IMR-90 (cell line): ENCODE measurements at regions not wholly inside any gene's neighbourhood (a gene's known extent, or its start where the extent isn't known, plus 50 kb on each side); places are given as distances from the start of the nearest gene placed in this dataset.

Experiments
- ATAC-seq: fragments of 200-7000 bp; cut with Tn5 transposase; 2 replicates; pipeline ENCODE4 v1.9.1; 2020; ENCODE audit warnings: low read depth, mild to moderate bottlenecking, moderate library complexity
- BruUV-seq: library from RNA; stranded (reverse); fragments of 400-500 nt; replicated peaks from 2 replicates; lab custom pipeline; 2021; lab: Mats Ljungman, UMichigan
- CTCF ChIA-PET: fragments of 300-600 bp; formaldehyde crosslinking; extraction: SDS; loops from one replicate; lab custom pipeline; 2021; ENCODE audit warnings: antibody characterized with exemption; lab: Yijun Ruan, JAX
- POLR2A ChIA-PET: fragments of 300-600 bp; sonication (Branson Sonifier 250); formaldehyde crosslinking; loops from one replicate; lab custom pipeline; 2022; ENCODE audit warnings: antibody characterized with exemption; ENCODE audit not compliant: unreplicated experiment; lab: Charles Lee
- DNase-seq: peaks from one replicate; pipeline ENCODE4 v3.0.0; 2013
- H2AFZ ChIP-seq: replicated peaks from 2 replicates; pipeline ENCODE3; 2013; ENCODE audit warnings: low read length, mild to moderate bottlenecking; ENCODE audit not compliant: poor library complexity
- H2AK5ac ChIP-seq: 2 replicates; pipeline ENCODE4 v1.6.1; 2013; ENCODE audit warnings: low read depth, low read length, inconsistent platforms
- H2AK9ac ChIP-seq: replicated peaks from 2 replicates; pipeline ENCODE3; 2013; ENCODE audit warnings: mild to moderate bottlenecking, low read depth, low read length, moderate library complexity; ENCODE audit not compliant: poor library complexity
- H2BK120ac ChIP-seq: 2 replicates; pipeline ENCODE4 v1.6.1; 2013; ENCODE audit warnings: low read depth, low read length, inconsistent platforms
- H2BK15ac ChIP-seq: 3 replicates; pipeline ENCODE4 v1.6.1; 2013; ENCODE audit warnings: low read depth, low read length, inconsistent platforms
- H2BK20ac ChIP-seq: 2 replicates; pipeline ENCODE4 v1.6.1; 2013; ENCODE audit warnings: low read depth, mild to moderate bottlenecking, inconsistent platforms, low read length, moderate library complexity
- H2BK5ac ChIP-seq: 2 replicates; pipeline ENCODE4 v1.6.1; 2013; ENCODE audit warnings: mild to moderate bottlenecking, low read depth, low read length, inconsistent platforms; ENCODE audit not compliant: poor library complexity, severe bottlenecking
- H3K14ac ChIP-seq: replicated peaks from 2 replicates; pipeline ENCODE4 v1.6.1; 2013; ENCODE audit warnings: low read depth, low read length, inconsistent platforms
- H3K18ac ChIP-seq: 2 replicates; pipeline ENCODE4 v1.6.1; 2013; ENCODE audit warnings: low read depth, low read length, control low read depth
- H3K23ac ChIP-seq: 2 replicates; pipeline ENCODE4 v1.6.1; 2013; ENCODE audit warnings: low read depth, low read length, inconsistent platforms
- H3K27ac ChIP-seq: 2 replicates; pipeline ENCODE4 v1.5.1; 2013; ENCODE audit warnings: mild to moderate bottlenecking, control low read depth, low read length; ENCODE audit not compliant: insufficient read depth
- H3K27me3 ChIP-seq: 2 replicates; pipeline ENCODE4 v1.6.1; 2013; ENCODE audit warnings: low read length; ENCODE audit not compliant: control insufficient read depth, insufficient read depth
- H3K36me3 ChIP-seq: 2 replicates; pipeline ENCODE4 v1.6.1; 2013; ENCODE audit warnings: low read length, mixed read lengths; ENCODE audit not compliant: control insufficient read depth, insufficient read depth
- H3K4ac ChIP-seq: 2 replicates; pipeline ENCODE4 v1.6.1; 2013; ENCODE audit warnings: low read depth, low read length, inconsistent platforms
- H3K4me1 ChIP-seq: 2 replicates; pipeline ENCODE4 v1.6.1; 2013; ENCODE audit warnings: low read length, mixed read lengths; ENCODE audit not compliant: control insufficient read depth, insufficient read depth
- H3K4me2 ChIP-seq: 2 replicates; pipeline ENCODE4 v1.6.1; 2013; ENCODE audit warnings: low read depth, mild to moderate bottlenecking, control low read depth, low read length, moderate library complexity
- H3K4me3 ChIP-seq: 2 replicates; pipeline ENCODE4 v1.5.1; 2013; ENCODE audit warnings: low read depth, mild to moderate bottlenecking, control low read depth, low read length, moderate library complexity; ENCODE audit not compliant: insufficient read depth
- H3K56ac ChIP-seq: 2 replicates; pipeline ENCODE4 v1.6.1; 2013; ENCODE audit warnings: low read length, inconsistent platforms; ENCODE audit not compliant: insufficient read depth; ENCODE audit errors: extremely low read depth
- H3K79me1 ChIP-seq, 2 experiments: 2 replicates each; pipeline ENCODE4 v1.6.1; 2013; ENCODE audit warnings: low read length in 2 of 2, inconsistent platforms in 1 of 2, low read depth in 1 of 2
- H3K9ac ChIP-seq: 2 replicates; pipeline ENCODE4 v1.6.1; 2013; ENCODE audit warnings: low read depth, low read length, control low read depth
- H3K9me1 ChIP-seq: 2 replicates; pipeline ENCODE4 v1.6.1; 2013; ENCODE audit warnings: low read length, inconsistent platforms; ENCODE audit not compliant: insufficient read depth
- H3K9me3 ChIP-seq: 2 replicates; pipeline ENCODE4 v1.6.1; 2013; ENCODE audit warnings: low read length; ENCODE audit not compliant: control insufficient read depth, insufficient read depth
- H4K20me1 ChIP-seq: 2 replicates; pipeline ENCODE4 v1.6.1; 2013; ENCODE audit warnings: low read length, inconsistent platforms; ENCODE audit not compliant: insufficient read depth
- H4K5ac ChIP-seq: 2 replicates; pipeline ENCODE4 v1.6.1; 2013; ENCODE audit warnings: mild to moderate bottlenecking, low read depth, low read length, control low read depth
- H4K8ac ChIP-seq, 2 experiments: 2 replicates each; pipeline ENCODE4 v1.6.1; 2013; ENCODE audit warnings: low read depth in 2 of 2, low read length in 2 of 2, control low read depth in 1 of 2, inconsistent platforms in 1 of 2
- H4K91ac ChIP-seq: 2 replicates; pipeline ENCODE4 v1.6.1; 2013; ENCODE audit warnings: low read depth, low read length, inconsistent platforms; ENCODE audit not compliant: insufficient read depth
- BHLHE40 ChIP-seq: fragments of 150-350 bp; IDR thresholded peaks from 2 replicates; pipeline ENCODE4 v1.6.1; 2016; ENCODE audit warnings: mild to moderate bottlenecking, low read depth, low read length
- CEBPB ChIP-seq: IDR thresholded peaks from 2 replicates; pipeline ENCODE4 v1.6.1; 2012; ENCODE audit warnings: low read depth, low read length, improper control_type of control experiment
- CHD1 ChIP-seq: IDR thresholded peaks from 2 replicates; pipeline ENCODE4 v1.6.1; 2012; ENCODE audit warnings: low read depth, low read length, improper control_type of control experiment
- FOS ChIP-seq: fragments of 150-350 bp; IDR thresholded peaks from 2 replicates; pipeline ENCODE4 v1.6.1; 2016; ENCODE audit warnings: low read depth, low read length
- MAFK ChIP-seq: IDR thresholded peaks from 2 replicates; pipeline ENCODE4 v1.6.1; 2012; ENCODE audit warnings: low read depth, low read length, improper control_type of control experiment
- MAZ ChIP-seq: IDR thresholded peaks from 2 replicates; pipeline ENCODE4 v1.6.1; 2012; ENCODE audit warnings: low read depth, mild to moderate bottlenecking, low read length, improper control_type of control experiment, moderate library complexity, borderline replicate concordance
- MXI1 ChIP-seq: IDR thresholded peaks from 2 replicates; pipeline ENCODE4 v1.6.1; 2012; ENCODE audit warnings: low read depth, mild to moderate bottlenecking, low read length, moderate library complexity, borderline replicate concordance
- NFE2L2 ChIP-seq: fragments of 150-350 bp; IDR thresholded peaks from 2 replicates; pipeline ENCODE4 v1.6.1; 2016; ENCODE audit warnings: low read depth, mild to moderate bottlenecking, low read length
- POLR2A ChIP-seq: IDR thresholded peaks from 2 replicates; pipeline ENCODE4 v1.6.1; 2012; ENCODE audit warnings: mild to moderate bottlenecking, low read depth, low read length
- RAD21 ChIP-seq: IDR thresholded peaks from 2 replicates; pipeline ENCODE4 v1.6.1; 2012; ENCODE audit warnings: low read length, improper control_type of control experiment
- RCOR1 ChIP-seq: IDR thresholded peaks from 2 replicates; pipeline ENCODE4 v1.6.1; 2012; ENCODE audit warnings: mild to moderate bottlenecking, low read length, improper control_type of control experiment; ENCODE audit not compliant: insufficient replicate concordance
- RFX5 ChIP-seq: IDR thresholded peaks from 2 replicates; pipeline ENCODE4 v1.8.0; 2012; ENCODE audit warnings: low read depth, mild to moderate bottlenecking, low read length, moderate library complexity
- SMC3 ChIP-seq: fragments of 150-350 bp; IDR thresholded peaks from 2 replicates; pipeline ENCODE4 v1.6.1; 2016; ENCODE audit warnings: low read depth, mild to moderate bottlenecking, antibody characterized with exemption, low read length, moderate library complexity
- USF2 ChIP-seq: fragments of 150-350 bp; IDR thresholded peaks from 2 replicates; pipeline ENCODE4 v1.6.1; 2017; ENCODE audit warnings: mild to moderate bottlenecking, antibody characterized with exemption, low read length, low read depth
- WGBS, 2 experiments: methylation state at CpG; one replicate each; pipeline versions ENCODE4 v1.1.5 to v1.1.7; 2013; ENCODE audit warnings: missing lambda C conversion rate in 2 of 2; ENCODE audit not compliant: insufficient read length in 1 of 2; ENCODE audit errors: extremely low coverage in 2 of 2; 5-methylcytosine and 5-hydroxymethylcytosine counted together
- dilution Hi-C: fragments of 300-500 bp; cut with HindIII; formaldehyde crosslinking; loops from one replicate; pipeline ENCODE4 v1.14.3; 2018; ENCODE audit warnings: low sequenced_read_pairs; ENCODE audit not compliant: unreplicated experiment
- in situ Hi-C: fragments of 300-500 bp; cut with MboI; formaldehyde crosslinking; loops from 3 replicates; pipeline ENCODE4 v1.14.3; 2019; ENCODE audit warnings: low sequenced_read_pairs, inconsistent platforms, mixed read lengths
- intact Hi-C: fragments of 100-400 bp; cut with micrococcal nuclease; formaldehyde crosslinking; loops from 2 replicates; pipeline ENCODE4 v1.10.0; 2022
- TF ChIP-seq, protein P1 (sequence below): fragments of 150-350 bp; IDR thresholded peaks from 2 replicates; pipeline ENCODE4 v1.6.1; 2016; ENCODE audit warnings: low read depth, mild to moderate bottlenecking, low read length, moderate library complexity, borderline replicate concordance
- TF ChIP-seq, protein P2 (sequence below): conservative IDR thresholded peaks from 2 replicates; pipeline ENCODE4 v1.5.1; 2012; ENCODE audit warnings: mild to moderate bottlenecking, low read depth, low read length, improper control_type of control experiment

DNA sequence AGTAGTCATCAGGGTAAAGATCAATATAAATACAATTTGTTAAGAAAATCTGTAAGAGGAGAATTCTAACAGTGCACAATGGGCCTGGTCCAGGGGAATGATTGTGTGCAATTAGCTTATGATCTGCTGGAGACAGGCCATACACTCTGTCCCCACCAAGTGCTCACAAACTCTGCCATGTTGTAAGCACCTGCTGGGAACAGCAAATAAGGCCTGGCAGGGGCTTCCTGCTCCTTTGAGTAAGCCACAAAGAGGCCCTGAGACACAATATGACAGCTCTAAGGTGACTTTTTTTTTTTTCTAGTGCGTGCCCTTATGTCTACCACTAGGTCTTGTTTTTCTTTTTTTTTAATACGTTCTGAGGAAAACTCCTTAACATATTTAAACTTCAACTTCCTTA is 866.3 kb upstream of the PCDH7 start:
- no peak overlapping the region for H3K4ac ChIP-seq
- POLR2A ChIA-PET = no interaction called here
- H3K18ac ChIP-seq = no peak overlapping the region

More for the DNA sequence above, 866.3 kb upstream of the PCDH7 start:
- H3K4me3 ChIP-seq = no peak overlapping the region
- in situ Hi-C loops = no loop called here
- H3K9ac ChIP-seq = no peak overlapping the region
- H2AK5ac ChIP-seq = no peak overlapping the region
- whole genome bisulfite sequencing, 2 experiments = no CpG with 5 or more reads among the region's 2 CpGs
- no peaks in the 10 kb centered on the region for H3K9me1 ChIP-seq
- H4K20me1 ChIP-seq = no peaks in the 10 kb centered on the region
- TF ChIP-seq RAD21 (no peak), RFX5 (no peak), RCOR1 (no peak), SMC3 (no peak), BHLHE40 (no peak), NFE2L2 (no peak), CEBPB (no peak), POLR2A (no peak), USF2 (no peak), MXI1 (no peak), MAZ (no peak), MAFK (no peak), CHD1 (no peak), FOS (no peak)
- TF ChIP-seq, protein P1, sequence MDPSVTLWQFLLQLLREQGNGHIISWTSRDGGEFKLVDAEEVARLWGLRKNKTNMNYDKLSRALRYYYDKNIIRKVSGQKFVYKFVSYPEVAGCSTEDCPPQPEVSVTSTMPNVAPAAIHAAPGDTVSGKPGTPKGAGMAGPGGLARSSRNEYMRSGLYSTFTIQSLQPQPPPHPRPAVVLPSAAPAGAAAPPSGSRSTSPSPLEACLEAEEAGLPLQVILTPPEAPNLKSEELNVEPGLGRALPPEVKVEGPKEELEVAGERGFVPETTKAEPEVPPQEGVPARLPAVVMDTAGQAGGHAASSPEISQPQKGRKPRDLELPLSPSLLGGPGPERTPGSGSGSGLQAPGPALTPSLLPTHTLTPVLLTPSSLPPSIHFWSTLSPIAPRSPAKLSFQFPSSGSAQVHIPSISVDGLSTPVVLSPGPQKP = no peak
- TF ChIP-seq, protein P2, sequence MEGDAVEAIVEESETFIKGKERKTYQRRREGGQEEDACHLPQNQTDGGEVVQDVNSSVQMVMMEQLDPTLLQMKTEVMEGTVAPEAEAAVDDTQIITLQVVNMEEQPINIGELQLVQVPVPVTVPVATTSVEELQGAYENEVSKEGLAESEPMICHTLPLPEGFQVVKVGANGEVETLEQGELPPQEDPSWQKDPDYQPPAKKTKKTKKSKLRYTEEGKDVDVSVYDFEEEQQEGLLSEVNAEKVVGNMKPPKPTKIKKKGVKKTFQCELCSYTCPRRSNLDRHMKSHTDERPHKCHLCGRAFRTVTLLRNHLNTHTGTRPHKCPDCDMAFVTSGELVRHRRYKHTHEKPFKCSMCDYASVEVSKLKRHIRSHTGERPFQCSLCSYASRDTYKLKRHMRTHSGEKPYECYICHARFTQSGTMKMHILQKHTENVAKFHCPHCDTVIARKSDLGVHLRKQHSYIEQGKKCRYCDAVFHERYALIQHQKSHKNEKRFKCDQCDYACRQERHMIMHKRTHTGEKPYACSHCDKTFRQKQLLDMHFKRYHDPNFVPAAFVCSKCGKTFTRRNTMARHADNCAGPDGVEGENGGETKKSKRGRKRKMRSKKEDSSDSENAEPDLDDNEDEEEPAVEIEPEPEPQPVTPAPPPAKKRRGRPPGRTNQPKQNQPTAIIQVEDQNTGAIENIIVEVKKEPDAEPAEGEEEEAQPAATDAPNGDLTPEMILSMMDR = no peak
- H4K91ac ChIP-seq = no peak overlapping the region
- no peak overlapping the region for H3K27ac ChIP-seq
- H3K4me2 ChIP-seq = no peak overlapping the region
- CTCF ChIA-PET = no interaction called here
- no peaks in the 10 kb centered on the region for H3K27me3 ChIP-seq
- intact Hi-C loops = no loop called here
- no peak overlapping the region for H3K23ac ChIP-seq
- no peak overlapping the region for H2AK9ac ChIP-seq
- no peak for ATAC-seq
- no peaks in the 10 kb centered on the region for H3K4me1 ChIP-seq
- no peak overlapping the region for H2BK120ac ChIP-seq
- no peak for DNase-seq
- H2BK20ac ChIP-seq = no peak overlapping the region
- H4K8ac ChIP-seq = no peak overlapping the region
- H3K79me1 ChIP-seq = no peaks in the 10 kb centered on the region
- no peak overlapping the region for H2AFZ ChIP-seq
- no peak overlapping the region for H3K56ac ChIP-seq
- H4K5ac ChIP-seq = no peak overlapping the region
- no peak overlapping the region for H2BK15ac ChIP-seq
- dilution Hi-C loops = no loop called here
- no peak overlapping the region for H3K14ac ChIP-seq
- no peak overlapping the region for H2BK5ac ChIP-seq
- H3K36me3 ChIP-seq = no peaks in the 10 kb centered on the region
- H3K9me3 ChIP-seq = no peaks in the 10 kb centered on the region; the same call in 1 of the 2 replicates
- no TSS peak for BruUV-seq
